Astrocyte of the cerebellum (primary cell): ENCODE measurements at regions not wholly inside any gene's neighbourhood (a gene's known extent, or its start where the extent isn't known, plus 50 kb on each side); places are given as distances from the start of the nearest gene placed in this dataset.

ENCODE experiments used
- DNase-seq: peaks from one replicate; pipeline ENCODE4 v3.0.0-alpha.2; 2011; ENCODE audit warnings: low read depth
- H3K4me3 ChIP-seq: 2 replicates; pipeline ENCODE4 v1.5.1; 2011; ENCODE audit warnings: mild to moderate bottlenecking, low read depth, low read length, moderate library complexity
- in situ Hi-C: cut with HindIII; loops from 2 replicates; pipeline ENCODE4 v1.10.0; 2017; ENCODE audit warnings: low sequenced_read_pairs
- TF ChIP-seq, protein P1 (sequence below): IDR thresholded peaks from 2 replicates; pipeline ENCODE4 v1.5.1; 2012; ENCODE audit warnings: low read length, low read depth, moderate library complexity, mild to moderate bottlenecking; ENCODE audit errors: missing control alignments

- no peak for DNase-seq
Measured at GRCh38 chr1:4146614-4147013, 246.5 kb upstream of the C1orf174 start.

DNA sequence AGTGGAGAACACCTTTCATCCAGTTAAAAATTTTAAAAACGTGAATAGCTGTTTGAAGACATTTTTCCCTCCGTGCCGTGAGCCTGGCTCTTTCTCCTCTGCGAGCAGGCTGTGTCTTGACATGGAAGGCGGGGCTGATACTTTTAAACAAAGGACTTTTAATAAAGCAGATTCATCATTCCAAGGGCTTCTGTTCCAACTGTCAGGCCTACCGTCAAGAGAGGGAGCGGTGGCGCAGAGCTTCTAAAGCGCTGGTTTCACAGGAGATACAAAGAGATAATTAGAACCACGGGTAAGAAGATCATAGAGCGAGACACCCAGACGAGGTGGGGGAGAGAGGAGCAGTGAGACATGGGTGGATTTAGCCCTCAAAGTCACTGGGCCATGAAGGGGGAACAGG, 247.4 kb upstream of the C1orf174 start:
- TF ChIP-seq, protein P1, sequence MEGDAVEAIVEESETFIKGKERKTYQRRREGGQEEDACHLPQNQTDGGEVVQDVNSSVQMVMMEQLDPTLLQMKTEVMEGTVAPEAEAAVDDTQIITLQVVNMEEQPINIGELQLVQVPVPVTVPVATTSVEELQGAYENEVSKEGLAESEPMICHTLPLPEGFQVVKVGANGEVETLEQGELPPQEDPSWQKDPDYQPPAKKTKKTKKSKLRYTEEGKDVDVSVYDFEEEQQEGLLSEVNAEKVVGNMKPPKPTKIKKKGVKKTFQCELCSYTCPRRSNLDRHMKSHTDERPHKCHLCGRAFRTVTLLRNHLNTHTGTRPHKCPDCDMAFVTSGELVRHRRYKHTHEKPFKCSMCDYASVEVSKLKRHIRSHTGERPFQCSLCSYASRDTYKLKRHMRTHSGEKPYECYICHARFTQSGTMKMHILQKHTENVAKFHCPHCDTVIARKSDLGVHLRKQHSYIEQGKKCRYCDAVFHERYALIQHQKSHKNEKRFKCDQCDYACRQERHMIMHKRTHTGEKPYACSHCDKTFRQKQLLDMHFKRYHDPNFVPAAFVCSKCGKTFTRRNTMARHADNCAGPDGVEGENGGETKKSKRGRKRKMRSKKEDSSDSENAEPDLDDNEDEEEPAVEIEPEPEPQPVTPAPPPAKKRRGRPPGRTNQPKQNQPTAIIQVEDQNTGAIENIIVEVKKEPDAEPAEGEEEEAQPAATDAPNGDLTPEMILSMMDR = no peak
- DNase-seq = no peak
- in situ Hi-C loops = no loop called here
- no peak overlapping the region for H3K4me3 ChIP-seq

More at GRCh38 chr1:4146614-4147013, 246.5 kb upstream of the C1orf174 start:
- H3K4me3 ChIP-seq = no peak overlapping the region
- TF ChIP-seq, protein P1 = no peak
- in situ Hi-C loops = no loop called here

DNA sequence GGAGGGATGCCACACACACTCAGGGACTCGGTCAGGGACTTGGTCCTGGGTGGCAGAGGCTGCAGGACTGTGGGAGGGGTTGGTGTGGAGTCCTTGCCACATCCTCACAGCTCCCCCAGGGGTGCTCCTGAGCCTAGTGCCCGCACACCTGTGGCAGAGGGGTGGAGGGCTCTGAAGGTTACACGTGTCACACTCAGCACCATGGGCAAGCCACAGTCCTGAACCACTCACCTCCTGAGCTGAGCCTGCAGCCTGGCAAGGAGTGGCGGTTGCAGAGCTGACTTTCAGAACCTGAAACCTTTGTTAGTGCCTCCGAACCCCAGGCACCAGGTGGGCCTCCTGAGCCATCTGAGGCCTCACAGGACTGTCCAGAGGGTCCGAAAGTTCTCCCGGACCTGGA, 249.2 kb upstream of the C1orf174 start:
- no peak for DNase-seq
- no peak overlapping the region for H3K4me3 ChIP-seq
- in situ Hi-C loops = no loop called here
- TF ChIP-seq, protein P1 = no peak

DNA sequence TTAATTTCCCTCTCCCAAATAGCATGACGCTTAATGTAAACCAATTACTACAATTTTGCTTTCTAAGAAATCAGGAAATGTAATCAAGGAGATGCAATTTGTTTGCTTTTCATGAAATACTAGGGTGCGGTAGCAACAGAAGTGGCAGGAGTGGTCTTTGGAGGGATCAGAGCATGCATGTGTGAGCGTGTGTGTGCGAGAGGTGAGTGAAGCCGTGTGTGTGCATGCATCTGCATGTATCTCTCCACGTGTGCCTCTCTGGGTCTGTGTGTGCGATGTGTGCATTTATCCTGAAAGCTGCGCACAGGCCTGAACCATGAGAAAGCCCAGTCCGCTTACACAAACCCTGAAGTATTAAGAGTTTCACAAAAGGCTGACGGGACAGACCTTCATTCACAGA, 249.8 kb upstream of the C1orf174 start:
- H3K4me3 ChIP-seq = no peak overlapping the region
- in situ Hi-C loops = no loop called here
- TF ChIP-seq, protein P1 = no peak
- DNase-seq = no peak

DNA sequence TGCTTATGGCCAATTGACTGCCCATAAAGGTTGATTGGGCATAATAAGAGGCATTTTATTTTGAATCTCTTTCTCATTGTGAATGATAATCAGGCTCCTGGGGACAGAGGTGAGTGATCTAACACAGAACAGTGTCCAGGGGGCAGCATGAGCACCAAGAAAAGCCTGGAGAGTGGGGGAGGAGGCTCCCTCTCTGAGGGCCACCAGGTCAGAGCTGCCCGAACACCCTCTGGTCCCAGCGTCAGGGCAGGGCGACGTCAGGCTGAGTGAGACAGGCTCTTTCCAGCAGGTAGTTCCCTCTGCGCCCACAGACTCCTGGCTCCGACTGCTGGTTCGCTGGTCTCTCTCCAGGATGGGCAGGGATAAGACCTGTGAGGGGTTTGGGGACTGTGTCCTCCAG, 250.2 kb upstream of the C1orf174 start:
- in situ Hi-C loops = no loop called here
- H3K4me3 ChIP-seq = no peak overlapping the region
- DNase-seq = no peak
- TF ChIP-seq, protein P1 = no peak

DNA sequence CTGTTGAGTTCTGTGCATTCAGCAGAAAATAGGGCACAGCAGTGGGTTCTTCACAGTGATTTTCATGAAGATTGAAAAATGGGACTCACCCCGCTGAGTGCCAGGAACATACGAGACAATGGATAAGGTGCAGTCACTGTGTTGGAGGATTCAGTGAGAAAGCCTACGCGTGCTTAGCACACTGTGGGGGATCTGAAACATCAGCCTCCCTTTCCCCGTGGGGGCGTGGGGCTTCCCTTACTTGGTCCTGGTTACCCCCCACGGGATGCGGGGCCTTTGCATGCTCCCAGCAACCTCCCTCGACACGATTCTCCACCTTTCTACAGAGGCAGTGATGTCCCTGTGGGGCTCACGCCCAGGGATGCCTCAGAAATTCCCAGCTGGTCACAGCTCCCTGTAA, 252.2 kb upstream of the C1orf174 start:
- in situ Hi-C loops = no loop called here
- DNase-seq = no peak
- no peak overlapping the region for H3K4me3 ChIP-seq
- TF ChIP-seq, protein P1 = no peak

- TF ChIP-seq, protein P1 = no peak
- no peak overlapping the region for H3K4me3 ChIP-seq
- in situ Hi-C loops = no loop called here
- no peak for DNase-seq
Measured at GRCh38 chr1:4153571-4153970, 253.5 kb upstream of the C1orf174 start.
